H7 (cell line): ENCODE measurements at regions not wholly inside any gene's neighbourhood (a gene's known extent, or its start where the extent isn't known, plus 50 kb on each side); places are given as distances from the start of the nearest gene placed in this dataset.
A peak's percentile ranks its signal among the peaks of the same experiment; 100 is the strongest.
"Not testable (repeated sequence)": the region's sequence is repeated elsewhere in the genome, so short reads cannot be mapped to it uniquely, and the experiment has no call there.

ENCODE experiments used
- DNase-seq: peaks from one replicate; pipeline ENCODE4 v3.0.0; 2012
- H3K27me3 ChIP-seq: 2 replicates; pipeline ENCODE4 v1.6.0; 2011; ENCODE audit warnings: mild to moderate bottlenecking, low read length; ENCODE audit not compliant: control insufficient read depth, insufficient read depth
- H3K36me3 ChIP-seq: replicated peaks from 2 replicates; pipeline ENCODE4 v1.5.1; 2011; ENCODE audit warnings: low read length; ENCODE audit not compliant: control insufficient read depth, insufficient read depth
- H3K4me3 ChIP-seq: 2 replicates; pipeline ENCODE4 v1.5.1; 2011; ENCODE audit warnings: low read depth, mild to moderate bottlenecking, control low read depth, low read length, moderate library complexity; ENCODE audit not compliant: insufficient read depth

DNA sequence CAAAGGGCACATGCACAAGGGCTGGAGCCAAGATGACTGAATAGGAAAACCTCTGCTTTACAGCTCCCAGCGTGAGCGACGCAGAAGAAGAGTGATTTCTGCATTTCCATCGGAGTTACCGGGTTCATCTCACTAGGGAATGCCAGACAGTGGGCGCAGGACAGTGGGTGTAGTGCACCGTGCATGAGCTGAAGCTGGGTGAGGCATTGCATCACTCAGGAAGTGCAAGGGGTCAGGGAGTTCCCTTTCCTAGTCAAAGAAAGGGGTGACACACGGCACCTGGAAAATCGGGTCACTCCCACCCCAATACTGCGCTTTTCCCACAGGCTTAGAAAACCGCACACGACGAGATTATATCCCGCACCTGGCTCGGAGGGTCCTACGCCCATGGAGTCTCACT is 64.5 kb upstream of the HTR1E start:
- H3K36me3 ChIP-seq, H3K4me3 ChIP-seq, DNase-seq, H3K27me3 ChIP-seq: not testable (repeated sequence)

DNA sequence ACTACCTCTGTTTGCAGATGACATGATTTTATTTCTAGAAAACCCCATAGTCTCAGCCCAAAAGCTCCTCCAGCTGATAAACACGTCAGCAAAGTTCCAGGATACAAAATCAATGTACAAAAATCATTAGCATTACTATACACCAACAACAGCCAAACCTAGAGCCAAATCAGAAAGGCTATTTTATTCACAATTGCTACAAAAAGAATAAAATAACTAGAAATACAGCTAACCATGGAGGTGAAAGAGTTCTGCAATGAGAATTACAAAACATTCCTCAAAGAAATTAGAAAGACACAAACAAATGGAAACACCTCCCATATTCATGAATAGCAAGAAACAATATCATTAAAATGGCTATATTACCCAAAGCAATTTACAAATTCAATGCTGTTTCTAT is 65.6 kb upstream of the HTR1E start:
- Histone ChIP-seq H3K27me3 (no peaks in the 10 kb centered on the region), H3K36me3 (no peaks in the 10 kb centered on the region), H3K4me3 (no peak overlapping the region)
- DNase-seq = no peak

GRCh38 chr6:86869500-86869899 is 67.8 kb upstream of the HTR1E start:
- H3K27me3 ChIP-seq = no peaks in the 10 kb centered on the region
- no peak for DNase-seq

DNA sequence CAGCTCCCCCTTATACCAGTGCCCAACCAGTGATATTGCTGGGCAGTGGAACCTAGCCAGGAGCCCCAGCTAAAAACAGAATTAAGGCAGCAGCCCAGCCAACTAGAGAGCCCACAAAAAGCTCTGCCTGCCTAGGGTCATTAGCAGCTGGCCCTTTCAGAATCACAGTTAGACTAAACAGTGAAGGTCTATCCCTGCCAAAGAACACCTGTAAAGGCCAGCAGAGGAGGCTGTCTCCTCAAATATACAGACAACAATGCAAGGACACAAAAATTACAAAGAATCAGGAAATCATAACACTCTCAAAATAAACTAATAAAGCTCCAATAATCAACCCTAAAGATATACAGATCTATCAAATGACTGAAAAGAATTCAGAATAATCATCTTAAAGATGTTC is 77.8 kb upstream of the HTR1E start:
- DNase-seq = no peak
- H3K36me3 ChIP-seq = no peaks in the 10 kb centered on the region
- no peaks in the 10 kb centered on the region for H3K27me3 ChIP-seq
- no peak overlapping the region for H3K4me3 ChIP-seq

More at GRCh38 chr6:86869500-86869899, 67.8 kb upstream of the HTR1E start:
- Histone ChIP-seq H3K36me3 (no peaks in the 10 kb centered on the region), H3K4me3 (no peak overlapping the region)

DNA sequence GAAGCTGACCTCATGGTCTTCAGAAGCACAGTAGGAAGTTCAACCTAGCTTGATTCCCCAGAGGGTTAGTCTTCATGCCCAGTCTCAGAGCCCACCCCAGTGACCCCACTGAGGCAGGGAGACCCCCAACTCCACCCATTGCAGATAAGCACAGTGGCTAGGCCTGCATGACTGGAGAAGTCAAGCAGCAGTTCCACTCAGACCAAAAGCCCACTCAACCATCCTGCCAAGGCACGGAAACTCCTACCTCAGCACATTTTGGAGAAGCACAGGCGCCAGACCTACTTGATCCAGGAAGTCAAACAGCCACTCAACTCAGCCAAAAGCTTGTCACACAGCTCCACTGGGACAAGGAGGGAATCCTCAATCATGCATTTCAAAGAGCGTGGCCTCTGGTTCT is 78.4 kb upstream of the HTR1E start:
- no peak for DNase-seq
- no peaks in the 10 kb centered on the region for H3K36me3 ChIP-seq
- H3K4me3 ChIP-seq = no peak overlapping the region
- H3K27me3 ChIP-seq = no peaks in the 10 kb centered on the region

- Histone ChIP-seq H3K36me3 (no peaks in the 10 kb centered on the region), H3K27me3 (no peaks in the 10 kb centered on the region), H3K4me3 (no peak overlapping the region)
- DNase-seq = no peak
Observed at GRCh38 chr6:86857783-86858182, 79.5 kb upstream of the HTR1E start.

DNA sequence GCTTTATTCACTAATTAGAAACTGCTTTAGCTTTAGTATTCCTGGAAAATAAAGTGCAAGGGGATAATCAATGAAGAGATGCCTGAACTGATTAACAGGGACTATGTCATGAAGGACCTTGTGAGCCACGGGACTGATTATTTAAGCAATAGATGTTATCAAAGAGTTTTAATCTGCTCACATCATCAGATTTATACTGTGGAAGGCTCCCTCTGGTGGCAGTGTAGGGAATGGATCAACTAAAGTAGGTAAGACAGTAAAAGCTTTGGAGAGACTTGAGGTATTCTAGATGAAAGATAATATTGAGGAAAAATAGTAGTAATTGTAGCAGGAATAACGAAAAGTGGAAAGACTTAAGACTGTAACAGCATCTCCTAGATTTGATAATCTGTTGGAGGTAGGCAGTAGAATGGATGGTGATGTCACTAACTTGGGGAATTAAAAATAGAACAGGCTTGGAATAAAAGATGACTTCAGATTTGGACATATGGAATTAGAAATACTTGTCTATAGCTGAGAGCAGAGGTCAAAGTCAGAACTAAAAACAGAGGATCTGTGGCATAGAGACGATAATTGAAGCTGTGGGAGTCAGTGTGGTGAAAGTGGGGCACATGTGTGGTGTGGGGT is 80.3 kb upstream of the HTR1E start:
- Histone ChIP-seq H3K36me3 (no peaks in the 10 kb centered on the region), H3K27me3 (no peaks in the 10 kb centered on the region), H3K4me3 (no peak overlapping the region)
- peak; percentile 2 for DNase-seq

DNA sequence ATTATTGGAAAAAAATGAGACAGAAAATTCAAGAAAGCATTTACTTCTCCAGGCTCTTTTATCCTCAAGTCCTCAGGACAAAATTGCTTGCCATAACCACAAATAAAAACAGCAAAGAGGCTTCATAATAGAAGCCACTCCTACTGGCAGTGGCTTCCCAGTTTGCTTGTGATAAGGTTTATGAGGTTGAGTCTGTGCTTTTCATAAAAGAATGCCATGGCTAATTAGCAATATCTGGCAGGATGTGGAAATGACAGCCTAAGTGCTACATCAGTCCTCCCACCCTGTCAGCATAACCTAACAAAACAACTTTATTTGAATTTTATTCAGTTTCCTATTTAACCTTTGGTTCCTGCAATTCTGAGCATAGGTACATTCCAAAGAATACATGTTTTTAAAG is 80.9 kb upstream of the HTR1E start:
- Histone ChIP-seq H3K36me3 (no peaks in the 10 kb centered on the region), H3K27me3 (no peaks in the 10 kb centered on the region), H3K4me3 (no peak overlapping the region)
- no peak for DNase-seq

DNA sequence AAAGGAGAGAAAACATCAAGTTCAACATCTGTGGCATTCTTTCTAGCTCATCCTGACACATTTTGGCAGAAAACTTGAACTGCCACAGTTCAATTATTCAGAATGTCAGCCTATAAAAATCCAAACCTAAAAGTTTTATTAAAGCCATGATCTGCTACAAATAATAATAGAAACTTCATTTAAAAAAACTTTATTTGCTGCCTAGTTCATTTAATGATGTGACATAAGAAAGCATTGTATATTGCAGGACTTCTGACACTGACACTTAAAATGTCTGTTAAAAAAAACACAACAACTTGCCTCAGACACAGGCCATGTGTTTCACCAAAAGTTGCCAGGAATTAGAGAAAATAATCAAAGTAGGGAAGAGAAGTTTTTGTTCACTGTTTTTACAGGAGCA is 88.3 kb upstream of the HTR1E start:
- Histone ChIP-seq H3K36me3 (no peaks in the 10 kb centered on the region), H3K27me3 (no peaks in the 10 kb centered on the region), H3K4me3 (no peak overlapping the region)
- no peak for DNase-seq

DNA sequence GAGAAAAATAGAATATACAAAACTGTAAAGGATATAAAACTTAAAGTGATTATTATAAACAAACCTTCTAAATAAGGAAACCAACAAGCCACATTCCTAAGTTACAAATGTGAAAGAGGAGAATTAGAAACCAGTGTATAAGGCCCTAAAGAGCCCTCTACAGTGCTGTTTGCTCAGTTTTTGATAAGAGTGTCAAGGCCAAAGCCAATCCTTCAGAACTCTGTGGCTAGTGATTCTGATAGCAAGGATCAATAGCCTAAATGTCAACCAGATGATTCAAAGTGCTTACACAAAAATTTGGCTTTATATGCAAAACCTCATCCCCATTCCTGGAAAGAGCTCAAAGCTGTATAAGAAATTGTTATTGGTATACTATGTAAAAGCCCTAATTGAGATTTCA is 104.6 kb upstream of the HTR1E start:
- no peaks in the 10 kb centered on the region for H3K36me3 ChIP-seq
- DNase-seq = no peak
- H3K27me3 ChIP-seq = no peaks in the 10 kb centered on the region
- no peak overlapping the region for H3K4me3 ChIP-seq

GRCh38 chr6:86825436-86825835 is 111.9 kb upstream of the HTR1E start:
- Histone ChIP-seq H3K27me3 (no peaks in the 10 kb centered on the region), H3K36me3 (no peaks in the 10 kb centered on the region), H3K4me3 (no peak overlapping the region)
- no peak for DNase-seq

DNA sequence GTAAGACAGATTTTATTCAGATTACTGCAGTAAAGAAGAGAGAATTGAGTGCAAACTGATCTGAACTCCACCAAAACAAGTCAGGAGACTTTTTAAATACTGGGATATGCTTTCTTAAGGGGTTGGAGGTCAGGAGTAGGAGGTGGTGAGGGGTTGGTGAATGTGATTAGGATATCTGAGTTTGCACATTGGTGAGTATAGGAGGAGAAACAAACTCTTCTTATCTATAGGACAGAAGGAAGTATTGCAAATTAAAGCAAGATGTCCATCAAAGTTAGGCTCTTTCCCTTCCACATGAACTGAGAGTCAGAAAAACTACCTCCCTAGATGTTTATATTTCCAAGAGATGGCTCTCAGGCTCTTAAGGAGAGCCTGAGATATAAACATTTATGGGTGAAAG is 114.6 kb upstream of the HTR1E start:
- Histone ChIP-seq H3K36me3 (no peaks in the 10 kb centered on the region), H3K27me3 (no peaks in the 10 kb centered on the region), H3K4me3 (no peak overlapping the region)
- DNase-seq = no peak

DNA sequence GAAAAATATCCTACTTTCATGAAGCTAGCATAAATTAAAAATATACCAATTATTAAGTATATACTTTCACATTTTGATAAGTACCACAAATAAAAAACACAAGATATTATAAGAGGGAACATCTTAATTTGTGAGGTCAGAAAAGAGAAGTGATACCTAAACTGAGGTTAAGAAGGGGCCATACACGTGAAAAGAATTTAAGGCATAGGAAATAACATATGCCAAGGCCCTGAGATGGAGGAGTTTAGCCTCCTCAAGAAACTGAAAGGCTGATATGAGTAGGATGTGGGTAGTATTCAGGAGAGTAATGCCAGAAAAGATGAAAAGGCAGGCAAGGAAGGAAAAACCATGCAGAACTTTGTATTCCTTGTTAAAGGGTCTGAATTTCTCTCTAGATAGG is 116.6 kb upstream of the HTR1E start:
- H3K4me3 ChIP-seq = no peak overlapping the region

GRCh38 chr6:86793649-86794048 is 143.7 kb upstream of the HTR1E start:
- Histone ChIP-seq H3K4me3 (no peak overlapping the region), H3K27me3 (no peaks in the 10 kb centered on the region), H3K36me3 (no peaks in the 10 kb centered on the region)

More for the DNA sequence above, 116.6 kb upstream of the HTR1E start:
- DNase-seq = no peak
- no peaks in the 10 kb centered on the region for H3K27me3 ChIP-seq
- H3K36me3 ChIP-seq = no peaks in the 10 kb centered on the region

GRCh38 chr6:86791476-86791875 is 145.9 kb upstream of the HTR1E start:
- H3K36me3 ChIP-seq = no peaks in the 10 kb centered on the region
- H3K27me3 ChIP-seq = no peaks in the 10 kb centered on the region
- no peak for DNase-seq
- no peak overlapping the region for H3K4me3 ChIP-seq

More at GRCh38 chr6:86793649-86794048, 143.7 kb upstream of the HTR1E start:
- no peak for DNase-seq

DNA sequence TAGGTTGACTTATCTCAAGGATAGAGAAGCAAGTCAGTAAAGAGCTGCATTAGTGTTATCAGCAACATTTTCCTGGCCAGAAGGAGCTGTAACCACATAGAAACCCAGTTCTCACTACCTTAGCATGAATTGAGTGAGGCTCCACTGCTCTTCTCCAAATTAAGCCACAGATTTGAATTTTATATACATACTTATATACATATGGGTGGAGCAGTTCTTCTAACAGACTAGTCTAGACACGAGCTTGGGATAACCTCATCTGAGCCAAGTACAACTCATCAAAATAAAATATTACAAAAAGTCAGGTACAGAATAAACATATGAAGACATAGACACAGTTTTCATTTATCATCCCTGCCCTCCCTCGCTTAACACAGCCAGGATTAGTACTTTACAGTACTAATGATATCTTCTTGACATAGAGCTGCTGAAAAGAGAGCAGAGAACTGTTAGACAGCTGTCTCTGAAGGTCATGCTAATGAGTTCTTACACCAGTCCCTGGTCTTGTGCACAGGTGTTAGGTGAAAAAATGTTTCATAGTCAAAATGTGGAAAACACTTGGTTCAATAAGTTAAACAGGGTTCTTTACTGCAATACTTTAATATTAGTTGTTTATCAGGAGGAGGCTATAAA is 147.4 kb upstream of the HTR1E start:
- H3K4me3 ChIP-seq = no peak overlapping the region
- H3K27me3 ChIP-seq = no peaks in the 10 kb centered on the region
- DNase-seq = no peak
- H3K36me3 ChIP-seq = no peaks in the 10 kb centered on the region
